GM18868 (cell line): ENCODE measurements at regions not wholly inside any gene's neighbourhood (a gene's known extent, or its start where the extent isn't known, plus 50 kb on each side); places are given as distances from the start of the nearest gene placed in this dataset.
"Not testable (repeated sequence)": the region's sequence is repeated elsewhere in the genome, so short reads cannot be mapped to it uniquely, and the experiment has no call there.

Source experiments
- ATAC-seq: cut with Tn5 transposase; IDR thresholded peaks from one replicate; pipeline ENCODE4 v1.9.1; 2021; ENCODE audit warnings: mild to moderate bottlenecking, moderate library complexity; ENCODE audit not compliant: unreplicated experiment

DNA sequence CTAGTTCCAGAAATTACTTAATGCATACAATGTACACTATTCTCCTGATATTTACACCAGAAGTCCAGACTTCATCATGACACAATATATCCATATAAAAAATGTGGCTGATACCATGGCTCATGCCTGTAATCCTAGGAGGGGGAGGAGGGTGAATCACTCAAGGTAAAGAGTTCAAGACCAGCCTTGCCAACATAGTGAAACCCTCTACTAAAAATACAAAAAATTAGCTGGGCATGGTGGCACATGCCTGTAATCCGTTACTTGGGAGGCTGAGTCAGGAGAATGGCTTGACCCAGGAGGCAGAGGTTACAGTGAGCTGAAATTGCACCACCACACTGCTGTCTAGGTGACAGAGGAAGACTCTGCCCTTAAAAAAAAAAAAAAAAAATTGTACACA is 192.5 kb upstream of the HSFY2 start:
- ATAC-seq, result no peak

DNA sequence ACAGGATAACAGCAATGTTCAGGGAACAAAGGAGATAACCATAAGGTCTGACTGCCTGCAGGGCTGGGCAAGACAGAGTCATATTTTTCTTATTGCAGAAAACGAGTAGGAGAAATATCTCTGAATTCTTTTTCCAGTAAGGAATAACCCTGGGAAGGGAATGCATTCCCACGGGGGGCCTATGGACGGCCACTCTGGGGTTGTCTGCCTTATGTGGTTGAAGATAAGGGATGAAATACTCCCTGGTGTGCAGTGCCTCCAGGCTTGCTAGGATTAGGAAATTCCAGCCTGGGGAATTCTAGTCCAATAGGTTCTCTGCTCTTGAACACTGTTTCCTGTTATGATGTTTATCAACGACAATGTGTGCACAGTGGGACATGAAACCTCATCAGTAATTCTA is 185.3 kb upstream of the HSFY2 start:
- ATAC-seq, result no peak

DNA sequence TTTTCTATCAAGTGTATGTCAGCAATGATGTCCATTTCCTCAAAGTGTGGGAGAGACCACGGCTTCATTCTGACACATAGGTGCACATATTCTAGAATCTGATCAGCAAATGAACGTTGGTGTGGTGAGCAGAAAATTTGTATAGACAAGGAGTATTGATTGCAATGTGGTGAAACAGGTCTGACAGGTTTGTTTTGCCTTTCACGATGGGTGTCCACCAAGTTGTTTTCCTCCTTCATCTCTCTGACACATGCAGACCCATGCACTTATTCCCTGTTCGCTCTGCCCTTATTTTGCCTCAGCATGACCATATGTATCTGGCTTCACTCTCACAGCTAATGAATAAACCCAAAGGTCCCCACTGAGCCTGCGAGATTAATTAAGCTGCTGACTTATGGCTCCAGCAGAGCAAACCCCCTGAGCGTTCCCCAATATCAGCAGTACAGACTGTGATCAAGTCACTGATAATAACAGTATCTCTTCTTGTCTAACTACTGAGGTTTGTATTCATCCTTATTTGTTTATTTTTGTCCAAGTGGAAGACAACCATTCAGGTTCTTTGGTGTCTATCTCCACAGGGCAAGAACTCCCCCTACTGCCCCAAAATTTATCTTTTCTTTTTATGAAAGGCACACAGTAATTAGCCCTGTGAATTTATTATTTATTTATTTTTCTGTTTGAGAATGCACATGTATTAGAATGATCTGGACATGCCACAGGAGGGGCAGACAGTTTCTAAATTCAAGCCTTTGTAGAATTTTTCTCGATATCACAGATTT is 178.3 kb upstream of the HSFY2 start:
- no peak for ATAC-seq

DNA sequence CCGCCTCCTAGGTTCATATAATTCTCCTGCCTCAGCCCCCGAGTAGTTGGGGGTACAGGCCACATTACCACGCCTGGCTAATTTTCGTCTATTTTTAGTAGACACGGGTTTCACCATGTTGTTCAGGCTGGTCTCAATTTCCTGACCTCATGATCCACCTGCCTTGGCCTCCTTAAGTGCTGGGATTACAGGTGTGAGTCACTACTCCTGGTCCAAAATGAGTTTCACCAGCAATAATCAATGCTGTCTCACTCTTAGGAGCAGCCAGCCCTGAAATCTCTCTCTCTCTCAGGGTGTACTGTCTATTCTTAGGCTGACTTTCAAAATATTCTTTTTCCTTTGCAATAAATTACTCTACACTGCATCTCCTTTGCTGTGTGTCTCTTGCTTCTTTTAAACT is 177.5 kb upstream of the HSFY2 start:
- ATAC-seq, result no peak

DNA sequence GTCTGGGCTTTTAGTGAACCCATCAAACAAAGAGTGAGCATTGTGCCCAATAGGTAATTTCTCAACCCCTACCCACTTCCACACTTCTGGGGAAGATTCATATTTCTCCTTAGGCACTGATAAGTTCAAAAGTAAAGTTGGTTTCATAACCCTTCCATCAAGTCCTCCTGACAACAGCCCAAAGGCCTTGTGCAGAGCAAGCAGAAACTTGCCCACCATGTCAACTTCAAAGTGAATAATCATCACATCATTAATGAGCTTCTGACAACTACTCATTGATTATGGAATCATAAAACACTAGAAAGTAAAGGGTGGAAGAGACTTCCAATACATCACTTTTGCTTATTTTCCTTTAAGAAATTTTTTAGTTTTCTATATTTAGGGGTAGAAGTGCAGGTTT is 163.3 kb upstream of the HSFY2 start:
- no peak for ATAC-seq

DNA sequence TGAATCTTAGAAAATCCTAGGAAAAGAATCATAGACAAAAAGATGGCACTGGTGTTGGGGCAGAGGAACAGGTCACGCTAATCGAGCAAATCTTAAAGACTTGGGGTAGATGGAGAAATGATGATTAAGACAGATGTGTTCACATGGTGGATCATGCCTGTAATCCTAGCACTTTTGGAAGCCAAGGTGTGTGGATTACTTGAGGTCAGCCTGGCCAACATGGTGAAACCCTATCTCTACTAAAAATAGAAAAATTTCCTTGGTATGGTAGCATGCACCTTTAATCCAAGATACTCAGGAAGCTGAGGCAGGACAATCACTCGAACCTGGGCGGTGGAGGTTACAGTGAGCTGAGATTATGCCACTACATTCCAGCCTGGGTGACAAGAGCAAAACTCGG is 145.7 kb upstream of the HSFY2 start:
- ATAC-seq, result no peak

DNA sequence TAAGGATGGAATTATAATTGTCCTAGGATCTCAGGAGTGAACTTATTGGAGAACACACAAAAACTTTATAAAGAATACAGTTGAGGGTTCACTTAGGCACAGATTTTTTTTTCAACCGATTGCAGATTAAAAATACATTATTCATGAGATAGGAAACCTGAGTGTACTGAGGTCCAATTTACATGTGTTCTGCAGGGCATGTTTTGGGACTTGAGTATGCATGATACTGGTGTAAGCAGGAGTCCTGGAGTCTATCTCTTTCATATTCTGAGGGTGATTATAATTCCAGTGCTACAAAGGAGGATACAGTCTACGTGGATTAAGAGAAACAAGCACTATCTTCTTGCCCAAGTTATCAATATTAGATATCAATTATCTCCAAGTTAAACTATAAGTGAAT is 139.3 kb upstream of the HSFY2 start:
- no peak for ATAC-seq

DNA sequence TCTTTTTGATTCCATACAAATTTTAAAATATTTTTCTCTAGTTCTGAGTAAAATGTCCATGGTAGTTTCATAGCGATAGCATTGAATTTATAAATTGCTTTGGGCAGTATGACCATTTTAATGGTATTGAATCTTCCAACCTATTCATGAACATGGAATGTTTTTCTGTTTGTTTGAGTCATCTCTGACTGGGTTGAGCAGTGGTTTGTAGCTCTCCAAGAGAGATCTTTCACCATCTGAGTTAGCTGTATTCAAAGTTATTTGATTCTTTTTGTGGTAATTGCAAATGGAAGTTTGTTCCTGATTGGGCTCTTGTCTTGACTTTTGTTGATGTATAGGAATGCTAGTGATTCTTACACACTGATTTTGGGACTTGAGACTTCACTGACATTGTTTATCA is 136.3 kb upstream of the HSFY2 start:
- no peak for ATAC-seq

DNA sequence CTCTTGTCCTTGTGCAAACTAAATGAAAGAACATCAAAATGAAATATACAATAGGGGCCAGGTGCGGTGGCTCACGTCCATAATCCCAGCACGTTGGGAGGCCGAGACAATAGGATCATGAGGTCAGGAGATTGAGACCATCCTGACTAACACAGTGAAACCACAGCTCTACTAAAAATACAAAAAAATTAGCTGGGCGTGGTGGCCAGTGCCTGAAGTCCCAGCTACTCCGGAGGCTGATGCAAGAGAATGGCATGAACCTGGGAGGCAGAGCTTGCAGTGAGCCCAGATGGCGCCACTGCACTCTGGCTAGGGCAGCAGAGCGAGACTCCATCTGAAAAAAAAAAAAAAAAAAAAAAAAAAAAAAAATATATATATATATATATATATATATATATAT is 132.7 kb upstream of the HSFY2 start:
- not testable (repeated sequence) for ATAC-seq

DNA sequence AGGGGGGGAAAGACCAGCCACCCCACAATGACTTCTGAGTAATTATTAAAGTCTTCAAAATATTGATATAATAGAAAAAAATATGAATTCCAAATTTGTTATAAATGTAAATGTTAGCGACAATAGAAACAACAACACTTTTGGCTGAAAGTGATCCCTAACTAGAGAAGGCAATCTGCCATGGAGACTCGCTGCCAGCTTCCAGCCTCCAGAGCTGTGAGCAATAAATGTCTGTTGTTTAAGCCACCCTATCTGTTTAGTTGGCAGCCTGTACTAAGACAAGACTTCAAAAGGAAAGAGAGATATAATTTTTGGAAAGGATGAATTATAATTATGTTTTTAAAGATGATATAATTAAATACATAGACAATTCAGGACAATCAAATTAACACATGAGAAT is 130.8 kb upstream of the HSFY2 start:
- no peak for ATAC-seq

DNA sequence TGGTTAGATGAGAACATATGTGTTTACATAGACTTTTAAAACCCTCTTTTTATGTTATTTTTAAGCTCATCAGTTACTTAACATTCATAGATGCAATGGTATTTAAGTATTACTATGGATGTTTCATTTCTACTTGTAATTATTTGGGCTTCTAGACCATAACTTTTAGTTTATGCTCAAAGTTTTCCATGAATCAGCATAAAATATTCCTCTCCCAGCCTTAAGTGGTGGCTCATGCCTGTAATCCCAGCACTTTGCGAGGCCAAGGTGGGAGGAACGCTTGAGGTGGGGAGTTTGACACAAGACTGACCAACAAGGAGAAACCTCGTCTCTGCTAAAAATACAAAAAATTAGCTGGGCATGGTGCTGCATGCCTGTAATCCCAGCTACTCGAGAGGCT is 118.5 kb upstream of the HSFY2 start:
- no peak for ATAC-seq

DNA sequence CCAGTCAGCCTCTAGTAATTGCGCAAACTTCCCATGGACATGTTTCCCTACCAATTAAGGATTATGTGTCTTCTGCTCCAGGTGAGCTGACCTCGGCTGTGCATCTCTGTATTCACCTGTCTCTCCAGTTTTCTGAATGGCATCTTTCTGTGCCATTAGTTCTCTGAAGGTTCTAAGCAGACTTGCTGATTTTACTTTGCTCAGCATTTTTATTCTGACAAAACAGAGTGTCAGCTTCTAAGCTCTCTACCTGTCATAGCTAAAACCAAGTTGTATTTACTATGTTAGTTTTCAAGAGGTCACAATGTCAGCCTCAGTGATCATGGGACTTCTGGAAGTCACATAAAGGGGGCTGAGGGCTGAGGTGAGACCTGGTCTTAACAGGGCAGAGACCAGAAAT is 116.0 kb upstream of the HSFY2 start:
- ATAC-seq, result no peak

DNA sequence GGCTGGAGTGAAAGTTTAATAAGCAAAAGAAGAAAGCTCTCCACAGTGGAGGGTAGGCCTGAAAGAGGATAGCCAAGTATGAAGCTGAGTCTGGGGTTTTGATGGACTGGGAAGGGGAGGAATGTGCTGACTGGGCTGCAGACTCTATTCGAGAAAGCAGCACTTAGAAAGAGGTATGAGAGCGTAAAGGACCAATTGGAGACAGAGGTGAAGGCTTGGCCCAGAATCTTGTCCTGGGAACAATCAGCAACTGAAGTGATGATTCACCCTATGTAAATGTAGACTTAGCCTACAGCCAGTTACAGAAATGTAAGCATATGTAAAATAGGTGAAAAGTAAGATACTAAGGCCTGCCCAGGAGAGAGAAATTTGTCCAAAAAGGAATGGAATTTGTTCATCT is 111.2 kb upstream of the HSFY2 start:
- ATAC-seq, result no peak

DNA sequence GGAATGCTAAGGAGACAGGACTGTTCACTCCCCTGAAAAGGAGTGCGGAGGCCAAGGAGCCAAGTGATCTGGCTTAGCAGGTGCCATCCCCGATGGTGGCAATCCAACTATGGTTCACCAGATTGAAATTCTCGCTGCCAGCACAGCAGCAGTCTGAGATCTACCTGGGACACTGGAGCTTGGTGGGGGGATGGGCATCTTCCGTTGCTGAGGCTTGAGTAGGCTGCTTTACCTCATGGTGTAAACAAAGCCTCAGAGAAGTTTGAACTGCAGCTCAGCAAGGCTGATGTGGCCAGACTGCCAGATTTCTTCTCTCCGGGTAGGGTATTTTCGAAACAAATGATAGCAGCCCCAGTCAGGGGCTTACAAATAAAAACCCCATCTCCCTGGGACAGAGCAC is 95.6 kb upstream of the HSFY2 start:
- ATAC-seq, result not testable (repeated sequence)

DNA sequence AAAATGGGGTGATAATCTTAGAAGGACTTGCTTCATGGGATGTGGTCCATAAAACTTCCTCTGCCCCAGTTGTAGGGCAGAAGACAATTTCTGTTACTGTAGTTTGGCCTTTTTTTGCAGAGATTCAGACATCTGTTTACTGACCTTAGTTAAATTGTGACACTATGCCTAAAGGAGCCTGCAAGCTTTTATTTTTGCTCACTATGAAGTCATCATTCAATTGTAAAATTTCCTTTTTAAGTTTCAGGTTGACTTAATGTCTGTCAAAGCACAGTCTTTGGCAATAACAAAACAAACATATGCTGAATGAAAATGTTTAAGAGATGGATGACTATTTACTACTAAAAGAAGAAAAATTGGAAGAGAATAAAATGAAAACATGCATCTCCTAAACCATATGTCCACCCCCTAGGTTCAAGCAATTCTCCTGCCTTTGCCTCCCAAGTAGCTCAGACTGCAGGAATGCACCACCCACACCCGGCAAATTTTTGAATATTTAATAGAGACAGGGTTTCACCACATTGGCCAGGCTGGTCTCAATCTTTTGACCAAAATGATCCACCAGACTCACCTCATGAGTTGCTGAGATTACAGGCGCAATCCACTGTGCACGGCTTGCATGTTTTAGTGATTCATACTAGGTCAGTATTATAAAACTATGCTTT is 93.5 kb upstream of the HSFY2 start:
- not testable (repeated sequence) for ATAC-seq

DNA sequence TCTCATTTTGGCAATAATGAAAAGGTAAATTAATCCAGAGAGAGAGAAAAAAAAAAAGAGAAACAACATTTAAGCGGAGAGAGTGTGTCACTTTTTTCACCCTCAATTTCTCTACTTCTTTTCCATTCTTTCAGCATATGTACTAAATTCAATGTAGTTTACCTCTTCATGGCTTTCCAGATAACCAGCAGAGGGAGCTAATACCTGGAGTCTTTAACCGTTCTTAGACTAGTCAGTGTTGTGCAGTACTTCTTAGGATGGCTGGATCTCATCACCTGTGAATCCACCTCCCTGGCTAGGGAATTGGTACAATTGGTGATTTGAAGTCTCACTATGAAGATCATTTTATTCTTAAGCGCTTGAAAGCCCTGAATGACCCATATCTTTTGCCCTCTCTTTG is 87.3 kb upstream of the HSFY2 start:
- ATAC-seq, result not testable (repeated sequence)

DNA sequence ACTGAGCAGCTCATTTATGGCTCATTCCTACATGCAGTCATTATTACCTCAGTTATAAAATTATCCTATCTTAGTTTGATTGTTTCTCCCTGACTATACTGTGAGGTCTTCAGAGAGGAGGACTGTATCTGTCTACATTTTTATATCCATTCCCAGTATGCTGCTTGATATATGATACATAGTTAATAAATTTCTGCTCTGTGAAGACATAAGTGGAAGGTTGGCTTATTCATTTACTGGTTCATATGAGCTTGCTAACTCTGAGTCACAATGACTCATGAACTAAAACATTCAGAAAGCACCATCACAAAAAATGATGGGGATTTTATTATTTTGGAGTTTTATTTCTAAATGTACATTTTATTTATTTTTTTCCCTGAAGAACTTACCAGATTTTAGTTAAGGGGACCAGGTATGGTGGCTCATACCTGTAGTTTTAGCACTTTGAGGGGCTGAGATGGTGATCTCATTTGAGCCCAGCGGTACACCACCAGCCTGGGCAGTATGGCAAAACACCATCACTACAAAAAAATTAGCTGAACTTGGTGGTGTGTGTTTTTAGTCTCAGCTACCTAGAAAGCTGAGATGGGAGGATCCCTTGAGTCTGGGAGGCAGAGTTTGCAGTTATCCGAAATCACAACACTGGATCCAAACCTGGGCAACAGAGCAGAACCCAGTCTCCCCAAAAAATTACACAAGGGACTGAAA is 85.1 kb upstream of the HSFY2 start:
- ATAC-seq, result not testable (repeated sequence)

DNA sequence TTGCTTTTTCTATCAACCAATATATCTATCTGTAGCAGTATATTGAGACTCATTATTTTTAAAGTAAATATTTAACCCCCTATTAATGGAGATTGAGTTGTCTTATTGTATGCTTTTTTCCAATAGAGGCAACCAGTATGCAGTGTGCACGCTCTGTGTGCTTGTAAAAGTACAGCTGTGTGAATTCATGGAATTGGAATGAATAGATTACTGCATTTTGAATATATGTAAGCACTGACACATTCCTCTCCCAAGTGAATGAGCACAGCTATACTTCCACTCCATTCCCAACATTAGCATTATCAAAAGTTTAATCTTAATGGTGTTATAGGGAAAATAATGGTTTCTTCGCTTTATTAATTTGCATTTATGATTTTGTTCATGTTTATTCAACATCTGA is 81.6 kb upstream of the HSFY2 start:
- not testable (repeated sequence) for ATAC-seq

DNA sequence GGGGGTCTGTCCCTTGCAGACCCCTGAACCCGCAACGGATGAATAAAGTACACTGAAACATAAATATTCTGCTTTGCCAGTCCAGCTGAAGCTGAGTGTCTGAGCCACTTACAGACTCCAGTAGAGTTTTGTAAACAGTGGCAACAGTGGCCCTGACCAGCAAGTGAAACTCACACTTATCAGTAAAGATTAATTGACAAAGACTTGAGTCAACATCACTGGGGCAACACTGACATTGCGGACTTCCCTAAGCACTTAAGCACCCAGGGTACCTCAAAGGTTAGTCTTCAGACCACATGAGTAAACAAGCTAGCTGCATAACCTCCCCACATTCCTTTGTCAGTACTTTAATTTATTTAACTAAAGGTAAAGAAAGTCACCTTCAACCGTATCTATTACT is 79.8 kb upstream of the HSFY2 start:
- not testable (repeated sequence) for ATAC-seq

DNA sequence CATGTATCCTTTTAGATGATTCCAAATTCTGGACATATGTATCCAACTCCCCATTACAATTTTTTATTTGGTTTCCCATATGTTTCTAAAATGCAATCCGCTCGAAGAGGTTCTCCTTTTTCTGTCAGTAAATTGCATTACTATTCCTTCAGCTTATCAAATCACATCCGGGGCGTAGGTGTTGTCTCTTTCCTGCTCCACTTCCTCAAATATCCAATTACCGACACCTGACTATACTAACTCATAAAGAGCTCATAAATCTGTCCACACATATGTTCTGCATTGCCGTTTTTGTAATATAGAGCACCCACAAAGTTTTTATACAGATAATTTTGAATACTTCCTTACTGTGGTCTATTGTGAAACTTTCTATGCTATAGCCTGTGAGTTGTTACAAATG is 63.1 kb upstream of the HSFY2 start:
- not testable (repeated sequence) for ATAC-seq
